HUES48 (cell line): ENCODE measurements at regions not wholly inside any gene's neighbourhood (a gene's known extent, or its start where the extent isn't known, plus 50 kb on each side); places are given as distances from the start of the nearest gene placed in this dataset.
"Not testable (repeated sequence)": the region's sequence is repeated elsewhere in the genome, so short reads cannot be mapped to it uniquely, and the experiment has no call there.

Source experiments
- H3K27ac ChIP-seq: one replicate; pipeline ENCODE4 v1.7.0; 2013; ENCODE audit warnings: low read depth, low read length, inconsistent platforms
- H3K27me3 ChIP-seq: 2 replicates; pipeline ENCODE4 v1.6.1; 2013; ENCODE audit warnings: mild to moderate bottlenecking, low read length; ENCODE audit not compliant: control insufficient read depth, insufficient read depth
- H3K36me3 ChIP-seq: 2 replicates; pipeline ENCODE4 v1.6.1; 2013; ENCODE audit warnings: low read length; ENCODE audit not compliant: control insufficient read depth, insufficient read depth
- H3K4me1 ChIP-seq: 2 replicates; pipeline ENCODE4 v1.6.1; 2013; ENCODE audit warnings: mild to moderate bottlenecking, low read length; ENCODE audit not compliant: control insufficient read depth, insufficient read depth
- H3K4me3 ChIP-seq: 2 replicates; pipeline ENCODE4 v1.5.1; 2013; ENCODE audit warnings: mild to moderate bottlenecking, low read depth, low read length
- H3K9ac ChIP-seq: 2 replicates; pipeline ENCODE4 v1.6.1; 2013; ENCODE audit warnings: mild to moderate bottlenecking, low read depth, low read length, moderate library complexity
- H3K9me3 ChIP-seq: 2 replicates; pipeline ENCODE4 v1.6.1; 2013; ENCODE audit warnings: low read length; ENCODE audit not compliant: control insufficient read depth, insufficient read depth

DNA sequence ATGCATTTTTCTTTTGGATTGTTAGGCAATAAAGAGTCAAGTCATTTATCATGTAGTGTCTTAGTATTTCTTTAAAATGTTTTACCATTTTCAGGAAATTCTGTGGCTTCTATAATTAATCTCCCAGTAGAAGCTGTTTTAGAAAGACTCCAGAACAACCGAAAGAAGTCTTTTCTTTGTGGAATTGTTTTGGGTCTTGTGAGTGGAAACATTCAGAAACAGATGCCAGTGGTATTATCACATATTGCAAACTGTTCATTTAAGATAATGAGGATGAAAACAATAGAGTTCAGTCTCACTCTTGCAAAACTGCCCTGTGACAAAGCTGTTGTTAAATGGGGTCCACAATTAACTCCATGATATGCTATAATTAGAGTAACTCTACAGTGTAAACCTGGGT lies 211.2 kb upstream of the KIT start:
- H3K9ac ChIP-seq: no peak overlapping the region
- H3K36me3 ChIP-seq: no peaks in the 10 kb centered on the region
- H3K27me3 ChIP-seq: no peaks in the 10 kb centered on the region
- H3K9me3 ChIP-seq: peaks cover 11% of the 10 kb centered on the region
- H3K4me1 ChIP-seq: no peaks in the 10 kb centered on the region
- H3K4me3 ChIP-seq: no peak overlapping the region
- H3K27ac ChIP-seq: no peak overlapping the region

- peaks cover 11% of the 10 kb centered on the region for H3K9me3 ChIP-seq
- no peak overlapping the region for H3K9ac ChIP-seq
- H3K4me1 ChIP-seq: no peaks in the 10 kb centered on the region
- no peak overlapping the region for H3K27ac ChIP-seq
- no peaks in the 10 kb centered on the region for H3K27me3 ChIP-seq
- H3K36me3 ChIP-seq: no peaks in the 10 kb centered on the region
- no peak overlapping the region for H3K4me3 ChIP-seq
Observed at GRCh38 chr4:54447304-54447703, 210.5 kb upstream of the KIT start.

DNA sequence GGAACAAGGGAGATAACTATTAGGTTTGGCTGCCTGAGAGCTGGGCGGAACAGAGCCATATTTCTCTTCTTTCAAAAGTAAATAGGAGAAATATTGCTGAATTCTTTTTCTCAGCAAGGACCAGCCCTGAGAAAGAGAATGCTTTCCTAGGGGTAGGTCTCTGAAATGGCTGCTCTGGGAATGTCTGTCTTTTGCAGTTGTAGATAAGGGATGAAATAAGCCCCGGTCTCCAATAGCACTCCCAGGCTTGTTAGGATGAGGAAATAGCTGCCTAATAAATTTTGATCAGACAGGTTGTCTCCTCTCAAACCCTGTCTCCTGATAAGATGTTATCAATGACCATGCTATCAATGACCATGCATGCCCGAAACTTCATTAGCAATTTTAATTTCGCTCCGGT lies 207.8 kb upstream of the KIT start:
- H3K9me3 ChIP-seq: peaks cover 11% of the 10 kb centered on the region
- no peak overlapping the region for H3K27ac ChIP-seq
- H3K9ac ChIP-seq: no peak overlapping the region
- no peaks in the 10 kb centered on the region for H3K36me3 ChIP-seq
- no peak overlapping the region for H3K4me3 ChIP-seq
- no peaks in the 10 kb centered on the region for H3K4me1 ChIP-seq
- no peaks in the 10 kb centered on the region for H3K27me3 ChIP-seq

DNA sequence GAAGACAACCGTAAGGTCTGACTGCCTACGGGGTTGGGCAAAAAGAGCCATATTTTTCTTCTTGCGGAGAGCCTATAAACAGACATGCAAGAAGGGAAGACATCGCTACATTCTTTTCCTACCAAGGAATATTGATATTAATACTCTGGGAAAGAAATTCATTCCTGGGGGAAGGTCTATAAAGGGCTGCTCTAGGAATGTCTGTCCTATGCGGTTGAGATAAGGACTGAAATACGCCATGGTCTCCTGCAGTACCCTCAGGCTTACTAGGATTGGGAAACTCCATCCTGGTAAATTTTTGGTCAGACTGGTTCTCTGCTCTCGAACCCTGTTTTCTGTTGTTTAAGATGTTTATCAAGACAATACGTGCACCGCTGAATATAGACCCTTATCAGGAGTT lies 190.8 kb upstream of the KIT start:
- not testable (repeated sequence) for H3K27ac ChIP-seq, H3K36me3 ChIP-seq, H3K4me3 ChIP-seq, H3K27me3 ChIP-seq, H3K4me1 ChIP-seq, H3K9ac ChIP-seq, H3K9me3 ChIP-seq

- Histone ChIP-seq H3K9ac (no peak overlapping the region), H3K4me3 (no peak overlapping the region), H3K4me1 (no peaks in the 10 kb centered on the region), H3K36me3 (no peaks in the 10 kb centered on the region), H3K9me3 (peaks cover under 1% of the 10 kb centered on the region; the same call in 1 of the 2 replicates), H3K27ac (peak overlapping the region; percentile 5), H3K27me3 (no peaks in the 10 kb centered on the region)
Observed at GRCh38 chr4:54473077-54473545, 184.6 kb upstream of the KIT start.

DNA sequence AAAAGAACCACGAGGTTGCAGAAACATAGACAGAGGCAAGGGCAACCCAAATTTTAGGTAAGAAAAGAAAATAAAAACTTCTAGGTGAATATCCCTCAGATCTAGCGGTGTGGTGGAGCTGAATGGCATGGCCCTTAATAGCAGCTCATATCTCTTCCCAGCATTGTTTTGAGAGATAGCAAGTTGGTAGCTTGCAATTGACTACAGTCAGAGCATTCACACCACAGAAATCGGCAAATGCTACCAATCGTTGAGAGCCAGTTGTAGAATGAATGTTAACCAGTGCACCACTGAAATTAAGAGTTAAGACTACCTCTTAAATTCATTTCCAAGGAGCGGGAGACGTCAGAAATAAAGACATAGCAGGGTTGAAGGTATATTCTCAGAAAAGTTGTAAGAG lies 184.0 kb upstream of the KIT start:
- Histone ChIP-seq H3K4me1 (no peaks in the 10 kb centered on the region), H3K27me3 (no peaks in the 10 kb centered on the region), H3K9ac (no peak overlapping the region), H3K27ac (no peak overlapping the region), H3K36me3 (no peaks in the 10 kb centered on the region), H3K4me3 (no peak overlapping the region), H3K9me3 (no peaks in the 10 kb centered on the region)

- no peak overlapping the region for H3K9ac ChIP-seq
- H3K27ac ChIP-seq: no peak overlapping the region
- no peaks in the 10 kb centered on the region for H3K27me3 ChIP-seq
- no peak overlapping the region for H3K4me3 ChIP-seq
- no peaks in the 10 kb centered on the region for H3K9me3 ChIP-seq
- H3K36me3 ChIP-seq: no peaks in the 10 kb centered on the region
- H3K4me1 ChIP-seq: no peaks in the 10 kb centered on the region
Observed at GRCh38 chr4:54475546-54475945, 182.2 kb upstream of the KIT start.

DNA sequence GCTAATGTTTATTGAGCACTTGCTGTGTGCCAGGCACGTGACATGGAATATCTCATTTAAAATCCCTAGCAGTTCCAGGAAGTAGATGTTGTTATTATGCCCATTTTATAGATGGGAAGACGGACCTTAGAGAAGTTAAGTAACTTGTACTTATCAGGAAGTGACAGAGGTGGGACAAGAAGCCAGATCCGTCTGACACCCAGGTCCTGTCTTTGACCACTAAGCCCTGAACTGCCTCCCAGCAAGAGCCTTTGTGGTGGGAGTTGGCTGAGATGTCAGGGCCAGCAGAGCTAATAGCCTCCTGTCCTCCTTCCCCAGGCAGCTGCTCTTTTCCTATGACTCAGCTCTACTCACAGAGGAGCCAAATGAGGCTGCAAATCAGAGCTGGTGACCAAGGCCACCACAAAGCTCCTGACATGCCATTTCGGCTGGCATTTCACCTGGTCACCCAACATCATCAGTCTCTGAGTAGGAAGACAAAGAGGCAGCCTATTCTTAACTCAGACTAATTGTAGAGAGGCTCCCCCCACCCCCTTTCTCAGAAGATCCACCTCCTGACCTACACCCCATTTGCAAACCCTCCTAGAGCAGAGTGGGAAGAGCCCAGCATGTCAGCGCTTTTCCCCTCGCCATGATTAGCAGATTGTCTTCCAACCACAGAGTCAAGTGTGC lies 175.1 kb upstream of the KIT start:
- H3K27ac ChIP-seq: no peak overlapping the region
- no peaks in the 10 kb centered on the region for H3K27me3 ChIP-seq
- H3K9ac ChIP-seq: no peak overlapping the region
- H3K4me3 ChIP-seq: no peak overlapping the region
- H3K36me3 ChIP-seq: no peaks in the 10 kb centered on the region
- H3K9me3 ChIP-seq: no peaks in the 10 kb centered on the region
- H3K4me1 ChIP-seq: no peaks in the 10 kb centered on the region

GRCh38 chr4:54484383-54484782 lies 173.4 kb upstream of the KIT start:
- H3K9me3 ChIP-seq: no peaks in the 10 kb centered on the region
- H3K36me3 ChIP-seq: no peaks in the 10 kb centered on the region
- H3K9ac ChIP-seq: no peak overlapping the region
- H3K4me1 ChIP-seq: no peaks in the 10 kb centered on the region
- H3K27ac ChIP-seq: no peak overlapping the region
- no peak overlapping the region for H3K4me3 ChIP-seq
- no peaks in the 10 kb centered on the region for H3K27me3 ChIP-seq

DNA sequence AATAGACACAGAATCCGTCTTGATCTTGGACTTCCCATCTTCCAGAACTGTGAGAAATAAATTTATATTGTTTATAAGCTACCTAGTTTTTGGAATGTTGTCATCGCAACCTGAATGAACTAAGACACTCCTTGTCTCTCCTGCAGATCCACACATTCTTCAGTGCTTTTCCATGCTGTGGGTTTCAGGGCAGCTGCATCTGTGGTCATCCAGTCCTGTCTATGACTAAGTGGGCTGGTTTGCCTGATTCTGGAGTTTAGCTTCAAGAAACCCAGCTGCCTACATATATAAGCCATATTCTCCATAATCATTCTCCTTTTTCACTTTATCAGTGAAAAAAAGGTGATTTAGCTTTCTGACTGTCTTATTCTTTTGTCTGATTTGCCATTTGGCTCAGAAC lies 170.3 kb upstream of the KIT start:
- Histone ChIP-seq H3K27ac (no peak overlapping the region), H3K9me3 (no peaks in the 10 kb centered on the region), H3K4me3 (no peak overlapping the region), H3K36me3 (no peaks in the 10 kb centered on the region), H3K9ac (no peak overlapping the region), H3K27me3 (no peaks in the 10 kb centered on the region), H3K4me1 (no peaks in the 10 kb centered on the region)

- no peak overlapping the region for H3K4me3 ChIP-seq
- H3K36me3 ChIP-seq: no peaks in the 10 kb centered on the region
- H3K9ac ChIP-seq: no peak overlapping the region
- no peaks in the 10 kb centered on the region for H3K9me3 ChIP-seq
- no peak overlapping the region for H3K27ac ChIP-seq
- peaks cover 3% of the 10 kb centered on the region for H3K4me1 ChIP-seq
- no peaks in the 10 kb centered on the region for H3K27me3 ChIP-seq
Observed at GRCh38 chr4:54493862-54494261, 163.9 kb upstream of the KIT start.
